CD4-positive, alpha-beta T cell treated with Interleukin-17A for 1 hour (primary cell): ENCODE measurements at regions not wholly inside any gene's neighbourhood (a gene's known extent, or its start where the extent isn't known, plus 50 kb on each side); places are given as distances from the start of the nearest gene placed in this dataset.

ENCODE experiments used
- DNase-seq: peaks from one replicate; pipeline ENCODE4 v3.0.0-alpha.2; 2020

- no peak for DNase-seq
These were observed 315.6 kb downstream of the TPBG start for GRCh38 chr6:82679232-82679631.

GRCh38 chr6:82680192-82680591 is 316.6 kb downstream of the TPBG start:
- DNase-seq = no peak

- DNase-seq = no peak
These were observed 317.6 kb downstream of the TPBG start for GRCh38 chr6:82681119-82681714.

- DNase-seq = no peak
These were observed 323.1 kb downstream of the TPBG start for GRCh38 chr6:82686719-82687118.

- DNase-seq = no peak
These were observed 324.2 kb downstream of the TPBG start for GRCh38 chr6:82687855-82688254.

GRCh38 chr6:82690283-82690682 is 326.7 kb downstream of the TPBG start:
- DNase-seq = no peak

GRCh38 chr6:82691997-82692396 is 328.4 kb downstream of the TPBG start:
- DNase-seq = no peak

- DNase-seq = no peak
These were observed 329.5 kb downstream of the TPBG start for GRCh38 chr6:82693094-82693493.

- no peak for DNase-seq
These were observed 337.7 kb downstream of the TPBG start for GRCh38 chr6:82701341-82701740.

- no peak for DNase-seq
These were observed 339.0 kb downstream of the TPBG start for GRCh38 chr6:82702574-82702973.

- no peak for DNase-seq
These were observed 339.6 kb downstream of the TPBG start for GRCh38 chr6:82703230-82703629.

GRCh38 chr6:82704045-82704444 is 340.4 kb downstream of the TPBG start:
- no peak for DNase-seq

- DNase-seq = no peak
These were observed 342.0 kb downstream of the TPBG start for GRCh38 chr6:82705579-82705978.

- no peak for DNase-seq
These were observed 347.6 kb downstream of the TPBG start for GRCh38 chr6:82711105-82711827.

GRCh38 chr6:82711971-82712370 is 348.4 kb downstream of the TPBG start:
- no peak for DNase-seq

- DNase-seq = no peak
These were observed 348.8 kb downstream of the TPBG start for GRCh38 chr6:82712389-82712788.

GRCh38 chr6:82712826-82713225 is 349.2 kb downstream of the TPBG start:
- peak; percentile 11 for DNase-seq

- DNase-seq = no peak
These were observed 344.6 kb downstream of the UBE3D start for GRCh38 chr6:82720992-82721391.

- no peak for DNase-seq
These were observed 329.9 kb downstream of the UBE3D start for GRCh38 chr6:82735790-82736189.

GRCh38 chr6:82737965-82738364 is 327.7 kb downstream of the UBE3D start:
- no peak for DNase-seq

GRCh38 chr6:82738773-82739172 is 326.9 kb downstream of the UBE3D start:
- no peak for DNase-seq

- no peak for DNase-seq
These were observed 326.3 kb downstream of the UBE3D start for GRCh38 chr6:82739303-82739702.

GRCh38 chr6:82740072-82740471 is 325.6 kb downstream of the UBE3D start:
- DNase-seq = no peak

- DNase-seq = no peak
These were observed 324.2 kb downstream of the UBE3D start for GRCh38 chr6:82741325-82741995.
